GM23248 (cell line): ENCODE measurements at regions not wholly inside any gene's neighbourhood (a gene's known extent, or its start where the extent isn't known, plus 50 kb on each side); places are given as distances from the start of the nearest gene placed in this dataset.

ENCODE experiments used
- DNase-seq: peaks from one replicate; pipeline ENCODE4 v3.0.0-alpha.2; 2015
- H2AFZ ChIP-seq: fragments of 200-600 bp; sonication (generic); 2 replicates; pipeline ENCODE4 v1.6.1; 2016; ENCODE audit warnings: antibody characterized with exemption
- H3F3A ChIP-seq: fragments of 200-600 bp; sonication (generic); 2 replicates; pipeline ENCODE4 v1.6.1; 2016; ENCODE audit warnings: mild to moderate bottlenecking, antibody characterized with exemption, mixed run types; ENCODE audit not compliant: insufficient read depth
- H3K27ac ChIP-seq: fragments of 200-600 bp; sonication (generic); 2 replicates; pipeline ENCODE4 v1.5.1; 2016; ENCODE audit warnings: mild to moderate bottlenecking
- H3K27me3 ChIP-seq: fragments of 200-600 bp; sonication (generic); replicated peaks from 2 replicates; pipeline ENCODE4 v1.6.1; 2016; ENCODE audit warnings: mild to moderate bottlenecking; ENCODE audit not compliant: insufficient read depth
- H3K36me3 ChIP-seq: fragments of 200-600 bp; sonication (generic); 2 replicates; pipeline ENCODE4 v1.6.1; 2016; ENCODE audit warnings: low read depth, mild to moderate bottlenecking
- H3K4me1 ChIP-seq: fragments of 200-600 bp; sonication (generic); 2 replicates; pipeline ENCODE4 v1.6.1; 2016; ENCODE audit warnings: mild to moderate bottlenecking; ENCODE audit not compliant: insufficient read depth
- H3K4me2 ChIP-seq: fragments of 200-600 bp; sonication (generic); one replicate; pipeline ENCODE4 v1.6.1; 2016; ENCODE audit warnings: mild to moderate bottlenecking; ENCODE audit not compliant: unreplicated experiment
- H3K4me3 ChIP-seq: fragments of 200-600 bp; sonication (generic); 2 replicates; pipeline ENCODE4 v1.5.1; 2016; ENCODE audit warnings: mild to moderate bottlenecking
- H3K79me2 ChIP-seq: fragments of 200-600 bp; sonication (generic); 2 replicates; pipeline ENCODE4 v1.6.1; 2016; ENCODE audit warnings: mild to moderate bottlenecking; ENCODE audit not compliant: insufficient read depth
- H3K9ac ChIP-seq: fragments of 200-600 bp; sonication (generic); 2 replicates; pipeline ENCODE4 v1.6.1; 2016; ENCODE audit warnings: mild to moderate bottlenecking
- H3K9me2 ChIP-seq: fragments of 200-600 bp; sonication (generic); 2 replicates; pipeline ENCODE4 v1.6.1; 2016; ENCODE audit warnings: mixed run types, mild to moderate bottlenecking, moderate library complexity; ENCODE audit not compliant: insufficient read depth
- H3K9me3 ChIP-seq: fragments of 200-600 bp; sonication (generic); one replicate; pipeline ENCODE4 v1.6.1; 2017; ENCODE audit warnings: low read depth
- H4K20me1 ChIP-seq: fragments of 200-600 bp; sonication (generic); 2 replicates; pipeline ENCODE4 v1.6.0; 2016; ENCODE audit not compliant: insufficient read depth
- EZH2 ChIP-seq: fragments of 200-600 bp; sonication (generic); IDR thresholded peaks from 2 replicates; pipeline ENCODE4 v1.6.1; 2018; ENCODE audit warnings: antibody characterized with exemption, mild to moderate bottlenecking; ENCODE audit not compliant: insufficient read depth, poor library complexity, severe bottlenecking
- EZH2phosphoT487 ChIP-seq: fragments of 200-600 bp; sonication (generic); IDR thresholded peaks from 2 replicates; pipeline ENCODE4 v1.6.1; 2018; ENCODE audit warnings: antibody characterized with exemption, moderate library complexity, mild to moderate bottlenecking, low read depth; ENCODE audit not compliant: insufficient read depth
- WGBS, 2 experiments: methylation state at CpG; one replicate each; pipeline ENCODE4 v1.1.6; 2015 to 2017; ENCODE audit warnings: low lambda C conversion rate in 2 of 2, low coverage in 1 of 2; ENCODE audit errors: missing lambda C conversion rate in 2 of 2; 5-methylcytosine and 5-hydroxymethylcytosine counted together
- in situ Hi-C: fragments of 300-500 bp; cut with MboI; formaldehyde crosslinking; loops from 2 replicates; pipeline ENCODE4 v1.15.0; 2020

DNA sequence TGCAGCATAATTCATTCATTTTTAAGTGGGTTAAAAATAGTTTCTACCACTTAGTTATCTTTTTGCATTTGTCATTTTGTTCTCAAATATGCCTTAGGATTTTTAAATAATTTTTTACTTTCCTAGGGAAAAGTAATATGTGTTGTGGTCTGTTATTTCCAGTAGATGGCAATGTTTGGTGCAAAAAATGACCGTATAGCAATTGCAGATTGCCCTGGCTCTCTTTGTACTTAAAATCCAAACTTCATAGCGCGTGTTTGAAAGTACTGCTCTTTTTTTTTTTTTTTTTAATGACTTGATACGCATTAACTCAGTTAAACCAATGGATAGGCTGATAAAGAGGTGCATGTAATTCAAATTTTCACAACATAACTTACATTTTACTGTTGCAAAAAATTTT, 74.4 kb upstream of the RBMX start:
- Histone ChIP-seq H3K9me3 (no peaks in the 10 kb centered on the region), H2AFZ (no peak overlapping the region), H3K27me3 (no peaks in the 10 kb centered on the region), H3K27ac (no peak overlapping the region), H4K20me1 (no peaks in the 10 kb centered on the region), H3K4me1 (no peaks in the 10 kb centered on the region), H3K9ac (no peak overlapping the region), H3K9me2 (no peaks in the 10 kb centered on the region), H3K4me2 (no peak overlapping the region), H3K79me2 (no peaks in the 10 kb centered on the region), H3K36me3 (no peaks in the 10 kb centered on the region), H3F3A (no peaks in the 10 kb centered on the region), H3K4me3 (no peak overlapping the region)
- in situ Hi-C loops: loop anchor here (10.0 to 25.0 kb wide), 2 partner anchors 100 to 232 kb away; no protein-coding TSS in a partner anchor
- DNase-seq: peak; percentile 59
- TF ChIP-seq EZH2 (no peak), EZH2phosphoT487 (no peak)
- 7 to 10% methylated on average over 4 of the region's 4 CpGs for WGBS, 2 experiments

GRCh38 chrX:136953867-136954787, 73.6 kb upstream of the RBMX start:
- no peak overlapping the region for H3K9ac ChIP-seq
- no peaks in the 10 kb centered on the region for H4K20me1 ChIP-seq
- no peaks in the 10 kb centered on the region for H3K4me1 ChIP-seq
- H2AFZ ChIP-seq: no peak overlapping the region
- H3F3A ChIP-seq: no peaks in the 10 kb centered on the region
- DNase-seq: peak; percentile 81
- no peak overlapping the region for H3K4me3 ChIP-seq
- H3K27me3 ChIP-seq: no peaks in the 10 kb centered on the region
- no peaks in the 10 kb centered on the region for H3K36me3 ChIP-seq
- no peaks in the 10 kb centered on the region for H3K9me2 ChIP-seq
- no peaks in the 10 kb centered on the region for H3K9me3 ChIP-seq
- whole genome bisulfite sequencing, 2 experiments: 57 to 61% methylated on average over 19 to 26 of the region's 26 CpGs
- TF ChIP-seq EZH2phosphoT487 (no peak), EZH2 (no peak)
- H3K27ac ChIP-seq: no peak overlapping the region
- in situ Hi-C loops: loop anchor here (10.0 to 25.0 kb wide), 2 partner anchors 101 to 233 kb away; no protein-coding TSS in a partner anchor
- H3K4me2 ChIP-seq: no peak overlapping the region
- H3K79me2 ChIP-seq: no peaks in the 10 kb centered on the region

DNA sequence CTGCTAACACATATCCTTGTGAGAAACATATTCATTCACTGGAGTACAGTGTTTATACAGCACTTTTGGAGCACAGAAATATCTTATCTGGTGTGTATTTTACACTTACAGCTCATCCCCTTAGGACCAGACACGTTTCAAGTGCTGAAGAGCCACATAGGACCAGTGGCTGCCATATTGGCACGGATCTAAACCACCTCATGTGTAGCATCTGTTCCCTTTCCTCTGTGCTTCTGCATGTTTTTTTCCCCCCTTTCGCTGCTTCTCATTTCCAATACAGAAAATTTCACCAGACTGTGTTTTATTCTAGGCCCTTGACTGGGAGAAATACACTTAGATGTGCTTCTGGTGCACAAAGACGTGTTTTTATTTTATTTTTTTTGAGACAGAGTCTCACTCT, 69.7 kb upstream of the RBMX start:
- Histone ChIP-seq H3K79me2 (no peaks in the 10 kb centered on the region), H3K4me3 (no peak overlapping the region), H4K20me1 (no peaks in the 10 kb centered on the region), H3K36me3 (no peaks in the 10 kb centered on the region), H3K9me3 (no peaks in the 10 kb centered on the region), H3K27me3 (no peaks in the 10 kb centered on the region), H3K4me2 (no peak overlapping the region), H3F3A (no peaks in the 10 kb centered on the region), H3K9me2 (no peaks in the 10 kb centered on the region), H2AFZ (no peak overlapping the region), H3K27ac (no peak overlapping the region), H3K9ac (no peak overlapping the region), H3K4me1 (no peaks in the 10 kb centered on the region)
- DNase-seq: no peak
- TF ChIP-seq EZH2phosphoT487 (no peak), EZH2 (no peak)
- in situ Hi-C loops: loop anchor here (10.0 to 25.0 kb wide), 2 partner anchors 105 to 237 kb away; no protein-coding TSS in a partner anchor
- 74 to 83% methylated on average over 4 of the region's 4 CpGs for WGBS, 2 experiments

- Histone ChIP-seq H3K4me1 (no peaks in the 10 kb centered on the region), H3K27ac (no peak overlapping the region), H3K4me3 (no peak overlapping the region), H3K4me2 (no peak overlapping the region), H3K9ac (no peak overlapping the region), H2AFZ (no peak overlapping the region), H3K27me3 (no peaks in the 10 kb centered on the region), H3K36me3 (no peaks in the 10 kb centered on the region), H3F3A (no peaks in the 10 kb centered on the region), H3K9me3 (no peaks in the 10 kb centered on the region), H3K79me2 (no peaks in the 10 kb centered on the region), H3K9me2 (no peaks in the 10 kb centered on the region), H4K20me1 (no peaks in the 10 kb centered on the region)
- no peak for DNase-seq
- 93 to 94% methylated on average over 7 to 9 of the region's 9 CpGs for WGBS, 2 experiments
- TF ChIP-seq EZH2 (no peak), EZH2phosphoT487 (no peak)
- in situ Hi-C loops: no loop called here
Observed at GRCh38 chrX:136941396-136942337, 61.1 kb upstream of the RBMX start.
